RWPE2 (cell line): ENCODE measurements at regions not wholly inside any gene's neighbourhood (a gene's known extent, or its start where the extent isn't known, plus 50 kb on each side); places are given as distances from the start of the nearest gene placed in this dataset.

Experiments used
- ATAC-seq: fragments of 200-7000 bp; cut with Tn5 transposase; 3 replicates; pipeline ENCODE4 v1.9.1; 2021; ENCODE audit warnings: low read depth
- DNase-seq: peaks from one replicate; pipeline ENCODE4 v3.0.0-alpha.2; 2020; ENCODE audit warnings: low spot score
- H3K27ac ChIP-seq: fragments of 450-650 bp; 2 replicates; pipeline ENCODE4 v1.5.1; 2017; ENCODE audit warnings: mild to moderate bottlenecking; ENCODE audit not compliant: poor library complexity, severe bottlenecking
- H3K27me3 ChIP-seq: fragments of 250-450 bp; sonication (Bioruptor Pico); 2 replicates; pipeline ENCODE4 v1.5.1; 2021; ENCODE audit warnings: mild to moderate bottlenecking, moderate library complexity; ENCODE audit not compliant: insufficient read depth, poor library complexity, severe bottlenecking
- H3K36me3 ChIP-seq: fragments of 250-450 bp; sonication (Bioruptor Pico); 2 replicates; pipeline ENCODE4 v1.5.1; 2020; ENCODE audit warnings: low read depth, mild to moderate bottlenecking, moderate library complexity
- H3K4me1 ChIP-seq: fragments of 250-450 bp; sonication (Bioruptor Pico); 2 replicates; pipeline ENCODE4 v1.5.1; 2021; ENCODE audit warnings: mild to moderate bottlenecking, moderate library complexity; ENCODE audit not compliant: insufficient read depth, poor library complexity, severe bottlenecking
- H3K4me3 ChIP-seq: fragments of 250-450 bp; sonication (Bioruptor Pico); 2 replicates; pipeline ENCODE4 v1.5.1; 2021; ENCODE audit warnings: mild to moderate bottlenecking, moderate library complexity; ENCODE audit not compliant: severe bottlenecking
- H3K9me3 ChIP-seq: fragments of 250-450 bp; sonication (Bioruptor Pico); 2 replicates; pipeline ENCODE4 v1.5.1; 2021; ENCODE audit warnings: mild to moderate bottlenecking, moderate library complexity; ENCODE audit not compliant: severe bottlenecking
- CTCF ChIP-seq: fragments of 450-650 bp; IDR thresholded peaks from one replicate; pipeline ENCODE4 v1.5.1; 2017; ENCODE audit warnings: mild to moderate bottlenecking, moderate library complexity; ENCODE audit not compliant: poor library complexity, severe bottlenecking

GRCh38 chr12:88308825-88309224 is 166.7 kb downstream of the TMTC3 start:
- no peak for DNase-seq
- peak; percentile 49 for ATAC-seq
- no peak for TF ChIP-seq CTCF
- Histone ChIP-seq H3K9me3 (no peaks in the 10 kb centered on the region), H3K27ac (peak overlapping the region; percentile 72), H3K36me3 (no peaks in the 10 kb centered on the region), H3K4me1 (peaks cover 42% of the 10 kb centered on the region), H3K4me3 (no peak overlapping the region), H3K27me3 (no peaks in the 10 kb centered on the region)

GRCh38 chr12:88309546-88309945 is 167.4 kb downstream of the TMTC3 start:
- no peak for TF ChIP-seq CTCF
- H3K9me3 ChIP-seq, result no peaks in the 10 kb centered on the region
- H3K4me1 ChIP-seq, result peaks cover 43% of the 10 kb centered on the region
- H3K27ac ChIP-seq, result peak overlapping the region; percentile 72
- no peak for ATAC-seq
- no peaks in the 10 kb centered on the region for H3K27me3 ChIP-seq
- DNase-seq, result no peak
- H3K4me3 ChIP-seq, result no peak overlapping the region
- H3K36me3 ChIP-seq, result no peaks in the 10 kb centered on the region

GRCh38 chr12:88310069-88310468 is 168.0 kb downstream of the TMTC3 start:
- no peak for DNase-seq
- TF ChIP-seq CTCF, result no peak
- ATAC-seq, result peak; percentile 68
- Histone ChIP-seq H3K27me3 (no peaks in the 10 kb centered on the region), H3K9me3 (no peaks in the 10 kb centered on the region), H3K36me3 (no peaks in the 10 kb centered on the region), H3K4me1 (peaks cover 40% of the 10 kb centered on the region), H3K27ac (peak overlapping the region; percentile 72), H3K4me3 (no peak overlapping the region)

GRCh38 chr12:88310666-88311065 is 168.6 kb downstream of the TMTC3 start:
- TF ChIP-seq CTCF, result no peak
- no peak for ATAC-seq
- H3K9me3 ChIP-seq, result no peaks in the 10 kb centered on the region
- no peaks in the 10 kb centered on the region for H3K36me3 ChIP-seq
- H3K27ac ChIP-seq, result peak overlapping the region; percentile 72
- DNase-seq, result no peak
- H3K27me3 ChIP-seq, result no peaks in the 10 kb centered on the region
- peaks cover 36% of the 10 kb centered on the region for H3K4me1 ChIP-seq
- H3K4me3 ChIP-seq, result no peak overlapping the region

GRCh38 chr12:88313554-88313953 is 171.4 kb downstream of the TMTC3 start:
- Histone ChIP-seq H3K36me3 (no peaks in the 10 kb centered on the region), H3K4me1 (peaks cover 24% of the 10 kb centered on the region), H3K4me3 (no peak overlapping the region), H3K9me3 (no peaks in the 10 kb centered on the region), H3K27ac (no peak overlapping the region), H3K27me3 (no peaks in the 10 kb centered on the region)
- TF ChIP-seq CTCF, result no peak
- DNase-seq (no peak), ATAC-seq (no peak)
